ENCODE measurements at regions not wholly inside any gene's neighbourhood (a gene's known extent, or its start where the extent isn't known, plus 50 kb on each side); places are given as distances from the start of the nearest gene placed in this dataset.

- Histone ChIP-seq H3K27me3 (replicated peaks; ENCODE audit: insufficient read depth, low read length) (no peaks in the 10 kb centered on the region), H3K9me3 (replicated peaks; ENCODE audit: insufficient read depth, low read length) (no peaks in the 10 kb centered on the region)
These were observed 2085.2 kb upstream of the ACO1 start for GRCh38 chr9:30299126-30299780.

GRCh38 chr9:30301271-30301963, 2083.0 kb upstream of the ACO1 start:
- Histone ChIP-seq H3K9me2 (replicated peaks; ENCODE audit: insufficient read depth, low read length) (no peaks in the 10 kb centered on the region), H3K9me3 (replicated peaks; ENCODE audit: insufficient read depth, low read length) (no peaks in the 10 kb centered on the region), H4K20me1 (ENCODE audit: insufficient read depth, low read length) (no peaks in the 10 kb centered on the region), H3K4me1 (ENCODE audit: low read length) (no peaks in the 10 kb centered on the region), H3K4me2 (ENCODE audit: low read depth, low read length) (no peak overlapping the region), H3K4me3 (ENCODE audit: low read length) (no peak overlapping the region), H3K27me3 (replicated peaks; ENCODE audit: insufficient read depth, low read length) (no peaks in the 10 kb centered on the region), H3F3A (ENCODE audit: insufficient read depth, low read length) (no peaks in the 10 kb centered on the region), H2AFZ (ENCODE audit: low read length) (no peak overlapping the region), H3K9ac (ENCODE audit: low read length) (no peak overlapping the region), H3K36me3 (replicated peaks; ENCODE audit: insufficient read depth, low read length) (no peaks in the 10 kb centered on the region), H3K27ac (ENCODE audit: low read length) (no peak overlapping the region), H3K79me2 (ENCODE audit: low read length) (no peaks in the 10 kb centered on the region)
- TF ChIP-seq EZH2 (optimal IDR thresholded peaks at IDR 0.05; ENCODE audit: low read depth, low read length) (no peak), EZH2phosphoT487 (IDR thresholded peaks at IDR 0.05; ENCODE audit: low read length) (no peak), CTCF (IDR thresholded peaks at IDR 0.05; ENCODE audit: low read length) (no peak)
- DNase-seq, result no peak

More at GRCh38 chr9:30299126-30299780, 2085.2 kb upstream of the ACO1 start:
- H4K20me1 ChIP-seq (ENCODE audit: insufficient read depth, low read length), result no peaks in the 10 kb centered on the region
- H3K27ac ChIP-seq (ENCODE audit: low read length), result no peak overlapping the region
- no peak overlapping the region for H3K4me2 ChIP-seq (ENCODE audit: low read depth, low read length)
- no peak for DNase-seq
- no peaks in the 10 kb centered on the region for H3K36me3 ChIP-seq (replicated peaks; ENCODE audit: insufficient read depth, low read length)
- H3K4me1 ChIP-seq (ENCODE audit: low read length), result no peaks in the 10 kb centered on the region
- H3K9me2 ChIP-seq (replicated peaks; ENCODE audit: insufficient read depth, low read length), result no peaks in the 10 kb centered on the region
- H3K9ac ChIP-seq (ENCODE audit: low read length), result no peak overlapping the region
- TF ChIP-seq EZH2 (optimal IDR thresholded peaks at IDR 0.05; ENCODE audit: low read depth, low read length) (no peak), EZH2phosphoT487 (IDR thresholded peaks at IDR 0.05; ENCODE audit: low read length) (no peak), CTCF (IDR thresholded peaks at IDR 0.05; ENCODE audit: low read length) (no peak)
- no peaks in the 10 kb centered on the region for H3F3A ChIP-seq (ENCODE audit: insufficient read depth, low read length)
- no peak overlapping the region for H2AFZ ChIP-seq (ENCODE audit: low read length)
- H3K79me2 ChIP-seq (ENCODE audit: low read length), result no peaks in the 10 kb centered on the region
- no peak overlapping the region for H3K4me3 ChIP-seq (ENCODE audit: low read length)

GRCh38 chr9:30310711-30311110, 2073.7 kb upstream of the ACO1 start:
- H3F3A ChIP-seq (ENCODE audit: insufficient read depth, low read length), result no peaks in the 10 kb centered on the region
- no peak overlapping the region for H3K4me2 ChIP-seq (ENCODE audit: low read depth, low read length)
- no peak overlapping the region for H2AFZ ChIP-seq (ENCODE audit: low read length)
- H3K9me2 ChIP-seq (replicated peaks; ENCODE audit: insufficient read depth, low read length), result no peaks in the 10 kb centered on the region
- no peaks in the 10 kb centered on the region for H4K20me1 ChIP-seq (ENCODE audit: insufficient read depth, low read length)
- TF ChIP-seq CTCF (IDR thresholded peaks at IDR 0.05; ENCODE audit: low read length) (no peak), EZH2phosphoT487 (IDR thresholded peaks at IDR 0.05; ENCODE audit: low read length) (no peak), EZH2 (optimal IDR thresholded peaks at IDR 0.05; ENCODE audit: low read depth, low read length) (no peak)
- H3K9ac ChIP-seq (ENCODE audit: low read length), result no peak overlapping the region
- DNase-seq, result no peak
- H3K4me1 ChIP-seq (ENCODE audit: low read length), result no peaks in the 10 kb centered on the region
- no peaks in the 10 kb centered on the region for H3K27me3 ChIP-seq (replicated peaks; ENCODE audit: insufficient read depth, low read length)
- no peak overlapping the region for H3K27ac ChIP-seq (ENCODE audit: low read length)
- H3K36me3 ChIP-seq (replicated peaks; ENCODE audit: insufficient read depth, low read length), result no peaks in the 10 kb centered on the region
- H3K4me3 ChIP-seq (ENCODE audit: low read length), result no peak overlapping the region
- no peaks in the 10 kb centered on the region for H3K9me3 ChIP-seq (replicated peaks; ENCODE audit: insufficient read depth, low read length)
- H3K79me2 ChIP-seq (ENCODE audit: low read length), result no peaks in the 10 kb centered on the region
